HG03060 (cell line): ENCODE measurements at regions not wholly inside any gene's neighbourhood (a gene's known extent, or its start where the extent isn't known, plus 50 kb on each side); places are given as distances from the start of the nearest gene placed in this dataset.
"Not testable (repeated sequence)": the region's sequence is repeated elsewhere in the genome, so short reads cannot be mapped to it uniquely, and the experiment has no call there.

Experiments
- ATAC-seq: cut with Tn5 transposase; IDR thresholded peaks from one replicate; pipeline ENCODE4 v1.9.1; 2021; ENCODE audit warnings: low read depth, moderate number of reproducible peaks; ENCODE audit not compliant: unreplicated experiment

GRCh38 chr13:80866921-80867320 is 526.0 kb upstream of the SPRY2 start:
- no peak for ATAC-seq

GRCh38 chr13:80865329-80865728 is 524.4 kb upstream of the SPRY2 start:
- ATAC-seq, result no peak

DNA sequence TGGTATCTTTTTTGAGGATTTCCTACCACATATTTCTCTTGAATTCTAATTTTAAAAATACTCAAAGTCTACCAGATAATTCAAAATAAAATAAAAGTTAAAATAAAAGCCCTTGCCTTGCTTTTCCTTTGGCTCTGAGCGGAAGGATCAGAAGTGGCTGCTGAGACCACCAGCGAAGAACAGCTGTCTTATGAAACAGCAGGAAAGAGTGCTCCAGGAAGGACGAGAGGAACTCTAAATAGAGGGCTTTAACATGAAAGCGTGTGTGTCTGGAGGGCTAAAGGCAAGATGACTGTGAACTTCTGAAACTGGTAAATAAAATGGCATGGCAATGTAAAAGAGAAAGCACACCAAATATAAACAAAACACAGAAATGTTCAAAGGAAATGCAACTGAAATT is 521.5 kb upstream of the SPRY2 start:
- no peak for ATAC-seq

DNA sequence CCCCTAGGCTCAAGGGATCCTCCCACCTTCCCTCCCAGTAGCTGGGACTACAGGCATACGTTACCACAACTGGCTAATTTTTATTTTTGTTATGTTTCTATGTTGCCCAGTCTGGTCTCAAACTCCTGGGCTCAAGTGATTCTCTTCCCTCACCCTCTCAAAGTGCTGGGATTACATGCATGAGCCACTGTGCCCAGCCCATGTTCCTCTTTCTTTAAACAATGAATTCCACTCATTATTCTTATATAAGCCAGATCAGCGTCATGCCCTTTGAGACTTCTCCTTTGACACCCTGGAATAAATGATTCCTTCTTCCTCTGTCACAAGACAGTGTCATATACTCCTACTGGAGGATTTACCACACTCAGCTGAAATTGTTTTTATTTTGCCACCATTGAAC is 519.9 kb upstream of the SPRY2 start:
- no peak for ATAC-seq

DNA sequence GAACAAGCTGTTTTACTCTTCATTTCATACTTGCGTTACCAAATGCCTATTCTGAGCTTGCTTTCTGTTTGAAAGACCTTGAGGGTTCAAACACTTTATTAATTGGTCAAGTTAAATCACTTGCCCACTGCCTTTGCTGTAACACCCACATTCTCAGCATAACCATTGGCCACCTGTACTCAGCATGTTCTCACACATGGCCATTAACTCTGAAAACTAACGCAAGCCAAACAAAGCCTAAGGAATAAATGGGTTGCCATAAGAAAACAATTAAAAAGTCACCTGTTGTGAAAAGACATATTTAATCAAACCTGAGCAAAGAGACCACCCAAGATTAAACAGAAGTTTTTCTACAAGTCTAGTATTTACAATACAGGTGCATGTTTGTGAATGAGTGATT is 517.2 kb upstream of the SPRY2 start:
- ATAC-seq, result no peak

DNA sequence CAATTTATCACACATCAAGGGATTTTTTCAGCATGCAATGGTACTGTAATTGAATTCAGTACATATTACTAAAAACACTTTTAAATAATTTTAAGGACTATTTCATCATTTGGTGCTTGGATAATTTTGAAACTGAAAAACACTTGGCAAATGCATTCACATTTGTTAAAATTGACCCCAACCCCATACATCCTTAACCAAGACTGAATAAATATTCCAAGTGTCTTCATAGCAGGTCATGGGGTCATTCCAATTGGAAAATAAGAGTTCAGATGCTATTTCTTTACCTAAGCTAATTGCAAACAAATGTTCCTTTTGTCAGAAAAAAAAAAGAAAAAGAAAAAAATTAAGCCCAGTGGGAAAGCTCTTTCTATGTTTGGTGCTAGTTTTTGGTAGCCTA is 516.4 kb upstream of the SPRY2 start:
- no peak for ATAC-seq

- ATAC-seq, result no peak
Observed at GRCh38 chr13:80850771-80851170, 509.8 kb upstream of the SPRY2 start.

DNA sequence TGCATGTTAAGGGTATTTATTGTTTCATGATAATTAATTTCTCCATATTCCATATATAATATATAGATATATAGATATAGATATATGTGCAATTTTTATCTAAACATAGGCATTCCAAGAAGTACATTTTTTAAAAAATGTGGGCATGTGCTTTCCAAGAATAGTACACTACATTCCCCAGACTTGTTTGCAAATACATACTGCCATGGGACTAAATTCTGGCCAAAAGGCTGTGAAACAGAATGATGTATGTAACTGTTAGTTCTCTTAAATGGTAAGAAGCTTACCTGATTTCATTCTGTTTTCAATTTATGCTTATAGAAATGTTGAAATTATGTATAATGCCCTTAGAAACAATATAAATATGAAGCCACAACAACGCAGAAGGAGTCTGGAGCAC is 503.2 kb upstream of the SPRY2 start:
- ATAC-seq, result no peak

DNA sequence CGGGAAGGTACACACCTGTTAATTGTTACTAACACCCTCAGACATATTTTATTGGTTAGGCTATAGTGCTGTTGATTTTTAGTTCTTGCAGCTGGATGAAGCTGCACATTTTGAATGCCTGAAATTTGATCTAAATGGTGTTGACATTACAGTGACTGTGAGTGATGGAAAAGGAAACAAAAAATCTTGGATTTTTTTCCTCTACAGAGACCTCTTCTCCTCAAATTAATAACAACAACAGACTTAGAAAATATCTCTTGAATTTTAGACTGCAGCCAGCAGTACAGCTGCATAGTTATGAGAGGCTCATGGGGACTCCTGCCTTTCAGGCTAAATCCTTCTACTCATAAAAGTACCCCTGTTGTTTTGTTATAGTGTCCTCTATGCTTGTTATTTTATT is 500.5 kb upstream of the SPRY2 start:
- no peak for ATAC-seq

- no peak for ATAC-seq
Observed at GRCh38 chr13:80840316-80840976, 499.5 kb upstream of the SPRY2 start.

- ATAC-seq, result no peak
Observed at GRCh38 chr13:80835902-80836301, 495.0 kb upstream of the SPRY2 start.

GRCh38 chr13:80830431-80830830 is 489.5 kb upstream of the SPRY2 start:
- no peak for ATAC-seq

- ATAC-seq, result no peak
Observed at GRCh38 chr13:80828759-80829158, 487.8 kb upstream of the SPRY2 start.

- no peak for ATAC-seq
Observed at GRCh38 chr13:80825276-80825675, 484.4 kb upstream of the SPRY2 start.

DNA sequence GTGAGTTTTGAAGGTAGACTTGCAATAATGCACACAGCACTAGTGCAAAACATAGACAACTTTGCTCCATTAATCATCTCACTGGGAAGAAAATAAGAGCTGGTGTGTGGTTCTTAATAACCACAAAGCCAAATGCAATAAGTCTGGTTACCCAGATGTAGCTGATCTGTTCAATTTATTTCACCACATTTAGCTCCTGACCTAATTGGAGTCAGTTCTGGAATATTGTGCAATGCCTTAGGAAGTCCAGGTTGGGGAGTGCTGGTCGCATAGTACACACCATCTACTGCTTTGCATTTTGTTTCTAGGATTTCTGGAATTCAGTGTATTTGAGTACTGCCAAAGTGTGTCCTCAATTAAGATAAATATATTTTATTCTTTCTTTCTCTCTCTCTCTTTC is 483.3 kb upstream of the SPRY2 start:
- ATAC-seq, result no peak

- no peak for ATAC-seq
Observed at GRCh38 chr13:80823472-80823871, 482.5 kb upstream of the SPRY2 start.

- no peak for ATAC-seq
Observed at GRCh38 chr13:80821466-80821865, 480.5 kb upstream of the SPRY2 start.

GRCh38 chr13:80817979-80818378 is 477.1 kb upstream of the SPRY2 start:
- no peak for ATAC-seq

DNA sequence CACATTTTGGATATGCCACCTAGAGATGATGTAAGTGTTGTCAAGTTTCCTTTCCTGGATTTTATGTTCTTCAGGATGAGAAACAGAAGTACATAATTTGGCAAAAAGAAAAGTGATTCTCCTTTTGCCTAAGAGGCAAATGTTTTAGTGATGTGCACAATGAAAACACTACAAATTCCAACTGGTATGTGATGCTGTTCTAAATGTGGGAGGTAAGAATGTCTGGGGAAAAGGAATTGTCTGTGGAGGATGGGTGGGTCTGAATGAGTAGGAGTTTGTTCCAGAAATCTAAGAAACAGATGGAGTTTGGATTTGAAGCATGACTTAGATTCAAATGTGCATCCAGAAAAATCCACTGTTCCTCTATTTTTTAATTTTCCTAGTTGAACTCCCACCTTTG is 473.6 kb upstream of the SPRY2 start:
- ATAC-seq, result no peak

GRCh38 chr13:80810294-80810693 is 469.4 kb upstream of the SPRY2 start:
- not testable (repeated sequence) for ATAC-seq

DNA sequence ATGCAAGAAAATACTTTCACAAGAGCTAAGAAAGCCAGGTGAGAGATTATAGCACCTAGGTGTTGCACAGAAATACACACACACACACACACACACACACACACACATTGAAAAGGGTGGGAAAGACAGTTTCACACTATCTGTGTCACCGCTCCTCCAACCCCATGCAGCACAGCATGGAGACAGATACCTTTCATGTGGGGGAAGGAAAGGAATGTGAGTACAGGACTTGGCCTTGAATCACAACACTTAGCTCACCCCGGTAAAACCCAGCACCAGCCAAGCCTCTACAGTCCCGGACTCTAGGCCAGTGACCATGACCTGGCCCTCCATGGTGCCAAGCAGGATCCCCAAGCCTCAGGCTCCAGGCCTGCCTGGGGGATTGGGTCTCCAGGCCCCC is 462.0 kb upstream of the SPRY2 start:
- no peak for ATAC-seq

GRCh38 chr13:80798576-80799133 is 457.7 kb upstream of the SPRY2 start:
- no peak for ATAC-seq

- ATAC-seq, result no peak
Observed at GRCh38 chr13:80787604-80788003, 446.7 kb upstream of the SPRY2 start.
